ENCODE measurements at regions not wholly inside any gene's neighbourhood (a gene's known extent, or its start where the extent isn't known, plus 50 kb on each side); places are given as distances from the start of the nearest gene placed in this dataset.
A peak's percentile ranks its signal among the peaks of the same experiment; 100 is the strongest.

DNA sequence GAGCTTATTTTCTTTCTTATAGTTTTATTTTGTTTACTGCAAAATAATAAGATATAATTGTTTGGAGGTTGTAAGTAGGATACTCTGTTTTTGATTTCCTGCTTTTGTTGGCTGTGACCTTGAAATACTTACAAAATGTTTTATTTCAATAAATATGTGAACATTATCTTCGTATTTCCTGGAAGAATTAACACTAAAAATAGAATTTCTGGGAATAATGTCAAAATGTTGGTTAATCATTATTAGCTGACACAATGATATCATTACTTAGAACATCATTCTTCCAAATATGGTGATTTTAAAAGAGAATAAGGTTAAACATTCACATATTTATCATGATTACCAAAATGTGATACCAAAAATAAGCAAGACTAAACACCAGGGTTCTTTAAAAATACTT, 1148.6 kb upstream of the PRR20A start:
- no peak for DNase-seq
- intact Hi-C loops (cut with DNase I), result no loop called here
- TF ChIP-seq, protein P1, sequence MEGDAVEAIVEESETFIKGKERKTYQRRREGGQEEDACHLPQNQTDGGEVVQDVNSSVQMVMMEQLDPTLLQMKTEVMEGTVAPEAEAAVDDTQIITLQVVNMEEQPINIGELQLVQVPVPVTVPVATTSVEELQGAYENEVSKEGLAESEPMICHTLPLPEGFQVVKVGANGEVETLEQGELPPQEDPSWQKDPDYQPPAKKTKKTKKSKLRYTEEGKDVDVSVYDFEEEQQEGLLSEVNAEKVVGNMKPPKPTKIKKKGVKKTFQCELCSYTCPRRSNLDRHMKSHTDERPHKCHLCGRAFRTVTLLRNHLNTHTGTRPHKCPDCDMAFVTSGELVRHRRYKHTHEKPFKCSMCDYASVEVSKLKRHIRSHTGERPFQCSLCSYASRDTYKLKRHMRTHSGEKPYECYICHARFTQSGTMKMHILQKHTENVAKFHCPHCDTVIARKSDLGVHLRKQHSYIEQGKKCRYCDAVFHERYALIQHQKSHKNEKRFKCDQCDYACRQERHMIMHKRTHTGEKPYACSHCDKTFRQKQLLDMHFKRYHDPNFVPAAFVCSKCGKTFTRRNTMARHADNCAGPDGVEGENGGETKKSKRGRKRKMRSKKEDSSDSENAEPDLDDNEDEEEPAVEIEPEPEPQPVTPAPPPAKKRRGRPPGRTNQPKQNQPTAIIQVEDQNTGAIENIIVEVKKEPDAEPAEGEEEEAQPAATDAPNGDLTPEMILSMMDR (IDR thresholded peaks at IDR 0.05; ENCODE audit: borderline replicate concordance, extremely low read depth, insufficient read depth), result no peak
- Histone ChIP-seq H3K27ac (ENCODE audit: low read depth in 2 of 2, low read length in 2 of 2) (no peak overlapping the region), H3K9me3 (ENCODE audit: control insufficient read depth in 2 of 3, insufficient read depth in 1 of 3, low read length in 3 of 3) (no peaks in the 10 kb centered on the region), H3K4me1 (ENCODE audit: control insufficient read depth in 2 of 3, insufficient read depth in 2 of 3, low read depth in 1 of 3, low read length in 3 of 3) (no peaks in the 10 kb centered on the region), H3K9ac (ENCODE audit: low read length in 3 of 3) (no peak overlapping the region), H3K4me3 (ENCODE audit: low read length in 3 of 3) (no peak overlapping the region), H3K36me3 (ENCODE audit: control insufficient read depth in 2 of 3, insufficient read depth in 3 of 3, low read length in 3 of 3) (no peaks in the 10 kb centered on the region), H3K27me3 (ENCODE audit: control insufficient read depth, insufficient read depth, low read length) (no peaks in the 10 kb centered on the region)
- FAIRE-seq, result no peak

DNA sequence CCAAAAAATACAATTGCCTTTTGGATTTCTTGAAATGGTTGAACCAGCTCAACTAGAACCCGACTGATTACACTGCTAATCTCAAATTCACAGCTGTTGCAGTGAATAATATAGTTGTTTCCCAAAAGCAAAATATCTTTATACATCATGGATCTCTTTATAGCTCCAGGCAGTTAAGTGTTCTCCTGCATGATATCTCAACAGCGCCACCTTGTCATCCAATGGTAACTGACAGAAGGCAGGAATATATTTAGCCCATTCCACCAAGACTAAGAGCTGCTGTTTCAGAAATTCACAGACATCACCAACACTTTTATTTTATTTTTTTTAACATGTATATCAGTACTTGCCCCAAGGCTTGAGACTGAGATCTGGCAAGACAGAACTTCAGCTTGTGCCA, 1141.0 kb upstream of the PRR20A start:
- H3K27me3 ChIP-seq (ENCODE audit: control insufficient read depth, insufficient read depth, low read length), result no peaks in the 10 kb centered on the region
- H3K9me3 ChIP-seq (ENCODE audit: control insufficient read depth in 2 of 3, insufficient read depth in 1 of 3, low read length in 3 of 3), result no peaks in the 10 kb centered on the region
- no peak overlapping the region for H3K27ac ChIP-seq (ENCODE audit: low read depth in 2 of 2, low read length in 2 of 2)
- peak in 1 of 5 donors; percentile 2 for DNase-seq
- H3K4me3 ChIP-seq (ENCODE audit: low read length in 3 of 3), result no peak overlapping the region
- H3K36me3 ChIP-seq (ENCODE audit: control insufficient read depth in 2 of 3, insufficient read depth in 3 of 3, low read length in 3 of 3), result no peaks in the 10 kb centered on the region
- no peak overlapping the region for H3K9ac ChIP-seq (ENCODE audit: low read length in 3 of 3)
- H3K4me1 ChIP-seq (ENCODE audit: control insufficient read depth in 2 of 3, insufficient read depth in 2 of 3, low read depth in 1 of 3, low read length in 3 of 3), result no peaks in the 10 kb centered on the region
- intact Hi-C loops (cut with DNase I), result no loop called here
- no peak for FAIRE-seq
- TF ChIP-seq, protein P1 (IDR thresholded peaks at IDR 0.05; ENCODE audit: borderline replicate concordance, extremely low read depth, insufficient read depth), result no peak

DNA sequence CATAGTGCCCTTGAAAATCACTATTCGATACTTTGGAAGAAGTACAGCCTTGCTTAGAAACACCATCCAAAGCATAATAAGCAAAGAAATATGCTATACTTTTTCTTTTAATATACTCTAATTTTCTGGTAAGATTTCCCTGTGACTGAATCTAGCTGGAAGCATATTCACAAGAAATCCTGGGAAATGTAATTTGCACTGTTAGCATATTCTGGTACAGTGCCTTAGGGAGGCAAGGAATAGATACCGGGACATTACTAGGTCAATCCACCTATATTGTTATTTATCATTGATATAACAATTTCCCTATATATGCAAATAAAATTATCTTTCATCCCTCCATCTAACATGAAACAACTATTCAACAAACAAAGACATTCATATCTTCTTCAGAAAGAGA, 1131.3 kb upstream of the PRR20A start:
- Histone ChIP-seq H3K4me3 (ENCODE audit: low read length in 3 of 3) (no peak overlapping the region), H3K9me3 (ENCODE audit: control insufficient read depth in 2 of 3, insufficient read depth in 1 of 3, low read length in 3 of 3) (no peaks in the 10 kb centered on the region), H3K9ac (ENCODE audit: low read length in 3 of 3) (no peak overlapping the region), H3K27me3 (ENCODE audit: control insufficient read depth, insufficient read depth, low read length) (no peaks in the 10 kb centered on the region), H3K27ac (ENCODE audit: low read depth in 2 of 2, low read length in 2 of 2) (no peak overlapping the region), H3K4me1 (ENCODE audit: control insufficient read depth in 2 of 3, insufficient read depth in 2 of 3, low read depth in 1 of 3, low read length in 3 of 3) (no peaks in the 10 kb centered on the region), H3K36me3 (ENCODE audit: control insufficient read depth in 2 of 3, insufficient read depth in 3 of 3, low read length in 3 of 3) (no peaks in the 10 kb centered on the region)
- TF ChIP-seq, protein P1 (IDR thresholded peaks at IDR 0.05; ENCODE audit: borderline replicate concordance, extremely low read depth, insufficient read depth), result no peak
- DNase-seq, result no peak
- no peak for FAIRE-seq
- intact Hi-C loops (cut with DNase I), result no loop called here

DNA sequence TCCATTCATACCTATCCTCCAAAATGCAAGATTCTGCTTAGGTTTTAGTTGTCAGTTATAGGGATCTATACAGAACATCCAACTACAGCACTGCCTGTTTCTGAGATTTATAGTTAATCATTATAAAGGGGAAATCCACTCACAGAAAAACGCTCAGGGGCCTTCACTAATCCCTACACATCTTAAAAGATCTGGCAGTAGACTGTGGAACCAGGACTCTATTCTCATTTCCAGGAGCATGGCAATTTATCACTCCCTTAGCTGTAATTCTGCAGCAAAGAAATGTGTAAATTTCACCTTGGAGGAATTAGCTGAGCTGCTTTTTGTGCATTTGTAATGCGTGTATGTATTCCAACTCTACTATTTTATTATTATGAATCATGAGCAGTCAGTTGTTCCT, 1128.1 kb upstream of the PRR20A start:
- no peaks in the 10 kb centered on the region for H3K27me3 ChIP-seq (ENCODE audit: control insufficient read depth, insufficient read depth, low read length)
- DNase-seq, result no peak
- no peaks in the 10 kb centered on the region for H3K9me3 ChIP-seq (ENCODE audit: control insufficient read depth in 2 of 3, insufficient read depth in 1 of 3, low read length in 3 of 3)
- H3K4me1 ChIP-seq (ENCODE audit: control insufficient read depth in 2 of 3, insufficient read depth in 2 of 3, low read depth in 1 of 3, low read length in 3 of 3), result no peaks in the 10 kb centered on the region
- TF ChIP-seq, protein P1 (IDR thresholded peaks at IDR 0.05; ENCODE audit: borderline replicate concordance, extremely low read depth, insufficient read depth), result no peak
- no peak overlapping the region for H3K27ac ChIP-seq (ENCODE audit: low read depth in 2 of 2, low read length in 2 of 2)
- intact Hi-C loops (cut with DNase I), result no loop called here
- no peak overlapping the region for H3K4me3 ChIP-seq (ENCODE audit: low read length in 3 of 3)
- H3K9ac ChIP-seq (ENCODE audit: low read length in 3 of 3), result no peak overlapping the region
- H3K36me3 ChIP-seq (ENCODE audit: control insufficient read depth in 2 of 3, insufficient read depth in 3 of 3, low read length in 3 of 3), result no peaks in the 10 kb centered on the region
- FAIRE-seq, result no peak

Data from kidney (tissue), 13 donors.